IMR-90 (cell line): ENCODE measurements at regions not wholly inside any gene's neighbourhood (a gene's known extent, or its start where the extent isn't known, plus 50 kb on each side); places are given as distances from the start of the nearest gene placed in this dataset.

Experiments
- ATAC-seq: fragments of 200-7000 bp; cut with Tn5 transposase; 2 replicates; pipeline ENCODE4 v1.9.1; 2020; ENCODE audit warnings: low read depth, mild to moderate bottlenecking, moderate library complexity
- BruUV-seq: library from RNA; stranded (reverse); fragments of 400-500 nt; replicated peaks from 2 replicates; lab custom pipeline; 2021; lab: Mats Ljungman, UMichigan
- CTCF ChIA-PET: fragments of 300-600 bp; formaldehyde crosslinking; extraction: SDS; loops from one replicate; lab custom pipeline; 2021; ENCODE audit warnings: antibody characterized with exemption; lab: Yijun Ruan, JAX
- POLR2A ChIA-PET: fragments of 300-600 bp; sonication (Branson Sonifier 250); formaldehyde crosslinking; loops from one replicate; lab custom pipeline; 2022; ENCODE audit warnings: antibody characterized with exemption; ENCODE audit not compliant: unreplicated experiment; lab: Charles Lee
- DNase-seq: peaks from one replicate; pipeline ENCODE4 v3.0.0; 2013
- H2AFZ ChIP-seq: replicated peaks from 2 replicates; pipeline ENCODE3; 2013; ENCODE audit warnings: low read length, mild to moderate bottlenecking; ENCODE audit not compliant: poor library complexity
- H2AK5ac ChIP-seq: 2 replicates; pipeline ENCODE4 v1.6.1; 2013; ENCODE audit warnings: low read depth, low read length, inconsistent platforms
- H2AK9ac ChIP-seq: replicated peaks from 2 replicates; pipeline ENCODE3; 2013; ENCODE audit warnings: mild to moderate bottlenecking, low read depth, low read length, moderate library complexity; ENCODE audit not compliant: poor library complexity
- H2BK120ac ChIP-seq: 2 replicates; pipeline ENCODE4 v1.6.1; 2013; ENCODE audit warnings: low read depth, low read length, inconsistent platforms
- H2BK15ac ChIP-seq: 3 replicates; pipeline ENCODE4 v1.6.1; 2013; ENCODE audit warnings: low read depth, low read length, inconsistent platforms
- H2BK20ac ChIP-seq: 2 replicates; pipeline ENCODE4 v1.6.1; 2013; ENCODE audit warnings: low read depth, mild to moderate bottlenecking, inconsistent platforms, low read length, moderate library complexity
- H2BK5ac ChIP-seq: 2 replicates; pipeline ENCODE4 v1.6.1; 2013; ENCODE audit warnings: mild to moderate bottlenecking, low read depth, low read length, inconsistent platforms; ENCODE audit not compliant: poor library complexity, severe bottlenecking
- H3K14ac ChIP-seq: replicated peaks from 2 replicates; pipeline ENCODE4 v1.6.1; 2013; ENCODE audit warnings: low read depth, low read length, inconsistent platforms
- H3K18ac ChIP-seq: 2 replicates; pipeline ENCODE4 v1.6.1; 2013; ENCODE audit warnings: low read depth, low read length, control low read depth
- H3K23ac ChIP-seq: 2 replicates; pipeline ENCODE4 v1.6.1; 2013; ENCODE audit warnings: low read depth, low read length, inconsistent platforms
- H3K27ac ChIP-seq: 2 replicates; pipeline ENCODE4 v1.5.1; 2013; ENCODE audit warnings: mild to moderate bottlenecking, control low read depth, low read length; ENCODE audit not compliant: insufficient read depth
- H3K27me3 ChIP-seq: 2 replicates; pipeline ENCODE4 v1.6.1; 2013; ENCODE audit warnings: low read length; ENCODE audit not compliant: control insufficient read depth, insufficient read depth
- H3K36me3 ChIP-seq: 2 replicates; pipeline ENCODE4 v1.6.1; 2013; ENCODE audit warnings: low read length, mixed read lengths; ENCODE audit not compliant: control insufficient read depth, insufficient read depth
- H3K4ac ChIP-seq: 2 replicates; pipeline ENCODE4 v1.6.1; 2013; ENCODE audit warnings: low read depth, low read length, inconsistent platforms
- H3K4me1 ChIP-seq: 2 replicates; pipeline ENCODE4 v1.6.1; 2013; ENCODE audit warnings: low read length, mixed read lengths; ENCODE audit not compliant: control insufficient read depth, insufficient read depth
- H3K4me2 ChIP-seq: 2 replicates; pipeline ENCODE4 v1.6.1; 2013; ENCODE audit warnings: low read depth, mild to moderate bottlenecking, control low read depth, low read length, moderate library complexity
- H3K4me3 ChIP-seq: 2 replicates; pipeline ENCODE4 v1.5.1; 2013; ENCODE audit warnings: low read depth, mild to moderate bottlenecking, control low read depth, low read length, moderate library complexity; ENCODE audit not compliant: insufficient read depth
- H3K56ac ChIP-seq: 2 replicates; pipeline ENCODE4 v1.6.1; 2013; ENCODE audit warnings: low read length, inconsistent platforms; ENCODE audit not compliant: insufficient read depth; ENCODE audit errors: extremely low read depth
- H3K79me1 ChIP-seq, 2 experiments: 2 replicates each; pipeline ENCODE4 v1.6.1; 2013; ENCODE audit warnings: low read length in 2 of 2, inconsistent platforms in 1 of 2, low read depth in 1 of 2
- H3K9ac ChIP-seq: 2 replicates; pipeline ENCODE4 v1.6.1; 2013; ENCODE audit warnings: low read depth, low read length, control low read depth
- H3K9me1 ChIP-seq: 2 replicates; pipeline ENCODE4 v1.6.1; 2013; ENCODE audit warnings: low read length, inconsistent platforms; ENCODE audit not compliant: insufficient read depth
- H3K9me3 ChIP-seq: 2 replicates; pipeline ENCODE4 v1.6.1; 2013; ENCODE audit warnings: low read length; ENCODE audit not compliant: control insufficient read depth, insufficient read depth
- H4K20me1 ChIP-seq: 2 replicates; pipeline ENCODE4 v1.6.1; 2013; ENCODE audit warnings: low read length, inconsistent platforms; ENCODE audit not compliant: insufficient read depth
- H4K5ac ChIP-seq: 2 replicates; pipeline ENCODE4 v1.6.1; 2013; ENCODE audit warnings: mild to moderate bottlenecking, low read depth, low read length, control low read depth
- H4K8ac ChIP-seq, 2 experiments: 2 replicates each; pipeline ENCODE4 v1.6.1; 2013; ENCODE audit warnings: low read depth in 2 of 2, low read length in 2 of 2, control low read depth in 1 of 2, inconsistent platforms in 1 of 2
- H4K91ac ChIP-seq: 2 replicates; pipeline ENCODE4 v1.6.1; 2013; ENCODE audit warnings: low read depth, low read length, inconsistent platforms; ENCODE audit not compliant: insufficient read depth
- BHLHE40 ChIP-seq: fragments of 150-350 bp; IDR thresholded peaks from 2 replicates; pipeline ENCODE4 v1.6.1; 2016; ENCODE audit warnings: mild to moderate bottlenecking, low read depth, low read length
- CEBPB ChIP-seq: IDR thresholded peaks from 2 replicates; pipeline ENCODE4 v1.6.1; 2012; ENCODE audit warnings: low read depth, low read length, improper control_type of control experiment
- CHD1 ChIP-seq: IDR thresholded peaks from 2 replicates; pipeline ENCODE4 v1.6.1; 2012; ENCODE audit warnings: low read depth, low read length, improper control_type of control experiment
- FOS ChIP-seq: fragments of 150-350 bp; IDR thresholded peaks from 2 replicates; pipeline ENCODE4 v1.6.1; 2016; ENCODE audit warnings: low read depth, low read length
- MAZ ChIP-seq: IDR thresholded peaks from 2 replicates; pipeline ENCODE4 v1.6.1; 2012; ENCODE audit warnings: low read depth, mild to moderate bottlenecking, low read length, improper control_type of control experiment, moderate library complexity, borderline replicate concordance
- NFE2L2 ChIP-seq: fragments of 150-350 bp; IDR thresholded peaks from 2 replicates; pipeline ENCODE4 v1.6.1; 2016; ENCODE audit warnings: low read depth, mild to moderate bottlenecking, low read length
- RAD21 ChIP-seq: IDR thresholded peaks from 2 replicates; pipeline ENCODE4 v1.6.1; 2012; ENCODE audit warnings: low read length, improper control_type of control experiment
- RCOR1 ChIP-seq: IDR thresholded peaks from 2 replicates; pipeline ENCODE4 v1.6.1; 2012; ENCODE audit warnings: mild to moderate bottlenecking, low read length, improper control_type of control experiment; ENCODE audit not compliant: insufficient replicate concordance
- SMC3 ChIP-seq: fragments of 150-350 bp; IDR thresholded peaks from 2 replicates; pipeline ENCODE4 v1.6.1; 2016; ENCODE audit warnings: low read depth, mild to moderate bottlenecking, antibody characterized with exemption, low read length, moderate library complexity
- USF2 ChIP-seq: fragments of 150-350 bp; IDR thresholded peaks from 2 replicates; pipeline ENCODE4 v1.6.1; 2017; ENCODE audit warnings: mild to moderate bottlenecking, antibody characterized with exemption, low read length, low read depth
- whole genome bisulfite sequencing, 2 experiments: methylation state at CpG; one replicate each; pipeline versions ENCODE4 v1.1.5 to v1.1.7; 2013; ENCODE audit warnings: missing lambda C conversion rate in 2 of 2; ENCODE audit not compliant: insufficient read length in 1 of 2; ENCODE audit errors: extremely low coverage in 2 of 2; 5-methylcytosine and 5-hydroxymethylcytosine counted together
- dilution Hi-C: fragments of 300-500 bp; cut with HindIII; formaldehyde crosslinking; loops from one replicate; pipeline ENCODE4 v1.14.3; 2018; ENCODE audit warnings: low sequenced_read_pairs; ENCODE audit not compliant: unreplicated experiment
- in situ Hi-C: fragments of 300-500 bp; cut with MboI; formaldehyde crosslinking; loops from 3 replicates; pipeline ENCODE4 v1.14.3; 2019; ENCODE audit warnings: low sequenced_read_pairs, inconsistent platforms, mixed read lengths
- intact Hi-C: fragments of 100-400 bp; cut with micrococcal nuclease; formaldehyde crosslinking; loops from 2 replicates; pipeline ENCODE4 v1.10.0; 2022
- TF ChIP-seq, protein P1 (sequence below): conservative IDR thresholded peaks from 2 replicates; pipeline ENCODE4 v1.5.1; 2012; ENCODE audit warnings: mild to moderate bottlenecking, low read depth, low read length, improper control_type of control experiment
- TF ChIP-seq, protein P2 (sequence below): fragments of 150-350 bp; IDR thresholded peaks from 2 replicates; pipeline ENCODE4 v1.6.1; 2016; ENCODE audit warnings: low read depth, mild to moderate bottlenecking, low read length, moderate library complexity, borderline replicate concordance

- peak; percentile 71 for DNase-seq
- Histone ChIP-seq H2AK9ac (no peak overlapping the region), H3K4ac (no peak overlapping the region), H2BK120ac (no peak overlapping the region), H3K27me3 (no peaks in the 10 kb centered on the region), H2BK20ac (no peak overlapping the region), H2AFZ (peak overlapping the region; percentile 75), H3K4me1 (peaks cover 4% of the 10 kb centered on the region; the same call in 1 of the 2 replicates), H2AK5ac (no peak overlapping the region), H3K56ac (no peak overlapping the region), H3K9me3 (no peaks in the 10 kb centered on the region), H3K9ac (0 out of 2 replicates have a peak overlapping the region, but pooled peaks have one; percentile 11), H3K14ac (no peak overlapping the region), H2BK5ac (no peak overlapping the region), H3K79me1 (no peaks in the 10 kb centered on the region), H4K8ac (0 out of 4 replicates have a peak overlapping the region, but pooled peaks of 1 of the 2 experiments have one; percentile 22), H4K5ac (no peak overlapping the region), H3K9me1 (0 out of 2 replicates have a peak, but pooled peaks cover 2% of the 10 kb centered on the region), H3K27ac (no peak overlapping the region), H3K4me3 (peak overlapping the region; percentile 32), H4K20me1 (no peaks in the 10 kb centered on the region), H3K36me3 (no peaks in the 10 kb centered on the region), H3K4me2 (peak overlapping the region; percentile 84), H3K18ac (no peak overlapping the region), H3K23ac (no peak overlapping the region), H2BK15ac (no peak overlapping the region), H4K91ac (no peak overlapping the region)
- ChIA-PET CTCF (interaction anchor here (0.5 to 1.1 kb wide), 7 partner anchors 9 to 1686 kb away, joined by 3 to 8 read pairs (median 4); no protein-coding TSS in a partner anchor), POLR2A (no interaction called here)
- dilution Hi-C loops (no loop called here), in situ Hi-C loops (loop anchor here (25.0 kb wide), 3 partner anchors 1085 to 1810 kb away; no protein-coding TSS in a partner anchor), intact Hi-C loops (loop anchor here (1.0 kb wide), 2 partner anchors 1411 to 1819 kb away; no protein-coding TSS in a partner anchor)
- no peak for TF ChIP-seq USF2
- TF ChIP-seq SMC3: peak; percentile 50
- TF ChIP-seq BHLHE40: no peak
- no peak for TF ChIP-seq CEBPB
- no peak for TF ChIP-seq NFE2L2
- no peak for TF ChIP-seq CHD1
- TF ChIP-seq RCOR1: no peak
- TF ChIP-seq FOS: no peak
- TF ChIP-seq, protein P1, sequence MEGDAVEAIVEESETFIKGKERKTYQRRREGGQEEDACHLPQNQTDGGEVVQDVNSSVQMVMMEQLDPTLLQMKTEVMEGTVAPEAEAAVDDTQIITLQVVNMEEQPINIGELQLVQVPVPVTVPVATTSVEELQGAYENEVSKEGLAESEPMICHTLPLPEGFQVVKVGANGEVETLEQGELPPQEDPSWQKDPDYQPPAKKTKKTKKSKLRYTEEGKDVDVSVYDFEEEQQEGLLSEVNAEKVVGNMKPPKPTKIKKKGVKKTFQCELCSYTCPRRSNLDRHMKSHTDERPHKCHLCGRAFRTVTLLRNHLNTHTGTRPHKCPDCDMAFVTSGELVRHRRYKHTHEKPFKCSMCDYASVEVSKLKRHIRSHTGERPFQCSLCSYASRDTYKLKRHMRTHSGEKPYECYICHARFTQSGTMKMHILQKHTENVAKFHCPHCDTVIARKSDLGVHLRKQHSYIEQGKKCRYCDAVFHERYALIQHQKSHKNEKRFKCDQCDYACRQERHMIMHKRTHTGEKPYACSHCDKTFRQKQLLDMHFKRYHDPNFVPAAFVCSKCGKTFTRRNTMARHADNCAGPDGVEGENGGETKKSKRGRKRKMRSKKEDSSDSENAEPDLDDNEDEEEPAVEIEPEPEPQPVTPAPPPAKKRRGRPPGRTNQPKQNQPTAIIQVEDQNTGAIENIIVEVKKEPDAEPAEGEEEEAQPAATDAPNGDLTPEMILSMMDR: peak; percentile 87
- TF ChIP-seq RAD21: peak; percentile 88
- 0 out of 2 replicates have a peak, but pooled peaks have one; percentile 13 for TF ChIP-seq MAZ
- TF ChIP-seq, protein P2, sequence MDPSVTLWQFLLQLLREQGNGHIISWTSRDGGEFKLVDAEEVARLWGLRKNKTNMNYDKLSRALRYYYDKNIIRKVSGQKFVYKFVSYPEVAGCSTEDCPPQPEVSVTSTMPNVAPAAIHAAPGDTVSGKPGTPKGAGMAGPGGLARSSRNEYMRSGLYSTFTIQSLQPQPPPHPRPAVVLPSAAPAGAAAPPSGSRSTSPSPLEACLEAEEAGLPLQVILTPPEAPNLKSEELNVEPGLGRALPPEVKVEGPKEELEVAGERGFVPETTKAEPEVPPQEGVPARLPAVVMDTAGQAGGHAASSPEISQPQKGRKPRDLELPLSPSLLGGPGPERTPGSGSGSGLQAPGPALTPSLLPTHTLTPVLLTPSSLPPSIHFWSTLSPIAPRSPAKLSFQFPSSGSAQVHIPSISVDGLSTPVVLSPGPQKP: no peak
- ATAC-seq: peak; percentile 98
- BruUV-seq: no TSS peak
- WGBS, 2 experiments: 2% methylated on average over 11 of the region's 33 CpGs; no CpG with 5 or more reads in 1 of the 2 experiments
These were observed 117.9 kb upstream of the TMPO start for GRCh38 chr12:98397323-98398105.
